ENCODE measurements at regions not wholly inside any gene's neighbourhood (a gene's known extent, or its start where the extent isn't known, plus 50 kb on each side); places are given as distances from the start of the nearest gene placed in this dataset.

DNA sequence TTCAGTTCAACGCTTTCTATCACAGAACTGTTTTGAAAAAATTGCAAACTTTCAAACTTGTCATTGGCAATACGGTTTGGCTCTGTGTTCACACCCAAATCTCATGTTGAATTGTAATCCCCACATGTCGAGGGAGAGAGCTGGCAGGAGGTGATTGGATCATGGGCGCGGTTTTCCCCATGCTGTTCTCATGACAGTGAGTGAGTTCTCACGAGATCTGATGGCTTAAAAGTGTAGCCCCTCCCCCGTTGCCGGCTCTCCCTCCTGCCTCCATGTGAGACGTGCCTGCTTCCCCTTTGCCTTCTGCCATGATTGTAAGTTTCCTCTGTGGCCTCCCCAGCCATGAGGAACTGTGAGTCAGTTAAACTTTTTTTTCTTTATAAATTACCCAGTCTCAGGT, 1144.0 kb downstream of the BRD1 start:
- Histone ChIP-seq H3K4me3 (ENCODE audit: low read depth, low read length) (no peak overlapping the region), H3K27me3 (ENCODE audit: control insufficient read depth, insufficient read depth, low read length) (no peaks in the 10 kb centered on the region), H3K36me3 (ENCODE audit: control insufficient read depth, insufficient read depth, low read length) (no peaks in the 10 kb centered on the region)
- ChIA-PET POLR2A (no interaction called here), CTCF (no interaction called here)
- TF ChIP-seq, protein P1, sequence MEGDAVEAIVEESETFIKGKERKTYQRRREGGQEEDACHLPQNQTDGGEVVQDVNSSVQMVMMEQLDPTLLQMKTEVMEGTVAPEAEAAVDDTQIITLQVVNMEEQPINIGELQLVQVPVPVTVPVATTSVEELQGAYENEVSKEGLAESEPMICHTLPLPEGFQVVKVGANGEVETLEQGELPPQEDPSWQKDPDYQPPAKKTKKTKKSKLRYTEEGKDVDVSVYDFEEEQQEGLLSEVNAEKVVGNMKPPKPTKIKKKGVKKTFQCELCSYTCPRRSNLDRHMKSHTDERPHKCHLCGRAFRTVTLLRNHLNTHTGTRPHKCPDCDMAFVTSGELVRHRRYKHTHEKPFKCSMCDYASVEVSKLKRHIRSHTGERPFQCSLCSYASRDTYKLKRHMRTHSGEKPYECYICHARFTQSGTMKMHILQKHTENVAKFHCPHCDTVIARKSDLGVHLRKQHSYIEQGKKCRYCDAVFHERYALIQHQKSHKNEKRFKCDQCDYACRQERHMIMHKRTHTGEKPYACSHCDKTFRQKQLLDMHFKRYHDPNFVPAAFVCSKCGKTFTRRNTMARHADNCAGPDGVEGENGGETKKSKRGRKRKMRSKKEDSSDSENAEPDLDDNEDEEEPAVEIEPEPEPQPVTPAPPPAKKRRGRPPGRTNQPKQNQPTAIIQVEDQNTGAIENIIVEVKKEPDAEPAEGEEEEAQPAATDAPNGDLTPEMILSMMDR (IDR thresholded peaks at IDR 0.05; ENCODE audit: insufficient read depth, low read depth, low read length): no peak
- no peak for DNase-seq (ENCODE audit: low read depth)

DNA sequence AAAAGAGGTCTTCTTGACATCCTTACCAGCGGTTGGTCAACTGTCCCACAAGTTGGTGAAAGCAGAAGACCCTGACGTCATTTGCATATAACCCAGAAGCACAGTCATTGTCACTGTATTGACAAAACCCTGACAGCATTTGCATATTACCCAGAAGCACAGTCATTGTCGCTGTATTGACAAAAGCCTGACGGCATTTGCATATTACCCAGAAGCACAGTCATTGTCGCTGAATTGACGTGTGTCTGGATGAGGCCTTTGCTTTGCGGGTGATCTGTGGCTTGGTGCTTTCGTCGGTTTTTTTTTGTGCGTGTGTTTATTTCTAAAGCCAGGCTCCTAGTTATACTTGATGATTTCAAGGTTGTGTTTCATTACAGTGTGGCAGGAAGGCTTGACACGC, 1145.2 kb downstream of the BRD1 start:
- Histone ChIP-seq H3K36me3 (ENCODE audit: control insufficient read depth, insufficient read depth, low read length) (no peaks in the 10 kb centered on the region), H3K27me3 (ENCODE audit: control insufficient read depth, insufficient read depth, low read length) (no peaks in the 10 kb centered on the region), H3K4me3 (ENCODE audit: low read depth, low read length) (no peak overlapping the region)
- TF ChIP-seq, protein P1 (IDR thresholded peaks at IDR 0.05; ENCODE audit: insufficient read depth, low read depth, low read length): no peak
- ChIA-PET POLR2A (no interaction called here), CTCF (no interaction called here)
- DNase-seq (ENCODE audit: low read depth): no peak

- TF ChIP-seq, protein P1 (IDR thresholded peaks at IDR 0.05; ENCODE audit: insufficient read depth, low read depth, low read length): no peak
- ChIA-PET CTCF (no interaction called here), POLR2A (no interaction called here)
- Histone ChIP-seq H3K36me3 (ENCODE audit: control insufficient read depth, insufficient read depth, low read length) (no peaks in the 10 kb centered on the region), H3K27me3 (ENCODE audit: control insufficient read depth, insufficient read depth, low read length) (no peaks in the 10 kb centered on the region), H3K4me3 (ENCODE audit: low read depth, low read length) (no peak overlapping the region)
- no peak for DNase-seq (ENCODE audit: low read depth)
Measured at GRCh38 chr22:48680601-48681000, 1147.1 kb downstream of the BRD1 start.

DNA sequence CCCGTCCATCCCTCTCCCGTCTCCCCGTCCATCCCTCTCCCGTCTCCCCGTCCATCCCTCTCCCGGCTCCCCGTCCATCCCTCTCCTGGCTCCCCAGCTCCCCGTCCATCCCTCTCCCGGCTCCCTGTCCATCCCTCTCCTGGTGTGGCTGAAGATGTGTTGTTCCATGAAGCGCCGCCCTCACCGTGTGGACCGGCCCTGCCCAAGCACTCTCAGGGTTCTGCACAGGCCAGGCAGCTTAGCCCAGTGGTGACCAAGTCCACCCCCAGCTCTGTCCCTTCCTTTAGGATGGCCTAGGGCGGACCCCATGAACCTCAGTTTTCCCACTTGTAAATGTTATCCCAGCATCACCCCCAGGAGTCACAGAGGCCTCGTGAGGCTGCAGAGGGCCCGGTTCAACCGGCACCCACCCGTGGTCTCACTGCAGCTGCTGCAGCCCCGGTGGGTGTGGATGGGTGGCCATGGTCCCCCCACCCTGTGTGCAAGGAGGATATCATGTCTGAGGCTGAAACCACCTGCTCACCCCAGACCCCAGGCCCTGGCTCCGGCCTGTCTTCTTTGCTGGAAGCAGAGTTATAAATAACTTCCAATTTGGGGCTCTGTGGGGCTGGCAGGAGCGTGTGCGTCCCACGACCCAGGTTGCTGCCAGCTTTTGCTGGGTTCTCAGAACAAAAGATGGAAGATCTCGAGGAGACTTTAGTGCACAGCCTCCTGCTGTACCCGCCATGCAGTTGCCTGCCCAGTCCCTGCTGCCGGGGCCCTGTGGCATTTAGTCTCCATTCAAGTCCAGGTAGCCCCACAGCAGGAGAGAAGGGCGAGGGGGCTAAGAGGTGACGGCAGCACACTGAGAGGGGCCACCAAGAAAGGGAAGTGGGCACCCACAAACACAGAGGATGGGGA, 1147.8 kb downstream of the BRD1 start:
- Histone ChIP-seq H3K27me3 (ENCODE audit: control insufficient read depth, insufficient read depth, low read length) (no peaks in the 10 kb centered on the region), H3K4me3 (ENCODE audit: low read depth, low read length) (no peak overlapping the region), H3K36me3 (ENCODE audit: control insufficient read depth, insufficient read depth, low read length) (no peaks in the 10 kb centered on the region)
- TF ChIP-seq, protein P1 (IDR thresholded peaks at IDR 0.05; ENCODE audit: insufficient read depth, low read depth, low read length): no peak
- POLR2A ChIA-PET: no interaction called here
- CTCF ChIA-PET: no interaction called here
- DNase-seq (ENCODE audit: low read depth): no peak

DNA sequence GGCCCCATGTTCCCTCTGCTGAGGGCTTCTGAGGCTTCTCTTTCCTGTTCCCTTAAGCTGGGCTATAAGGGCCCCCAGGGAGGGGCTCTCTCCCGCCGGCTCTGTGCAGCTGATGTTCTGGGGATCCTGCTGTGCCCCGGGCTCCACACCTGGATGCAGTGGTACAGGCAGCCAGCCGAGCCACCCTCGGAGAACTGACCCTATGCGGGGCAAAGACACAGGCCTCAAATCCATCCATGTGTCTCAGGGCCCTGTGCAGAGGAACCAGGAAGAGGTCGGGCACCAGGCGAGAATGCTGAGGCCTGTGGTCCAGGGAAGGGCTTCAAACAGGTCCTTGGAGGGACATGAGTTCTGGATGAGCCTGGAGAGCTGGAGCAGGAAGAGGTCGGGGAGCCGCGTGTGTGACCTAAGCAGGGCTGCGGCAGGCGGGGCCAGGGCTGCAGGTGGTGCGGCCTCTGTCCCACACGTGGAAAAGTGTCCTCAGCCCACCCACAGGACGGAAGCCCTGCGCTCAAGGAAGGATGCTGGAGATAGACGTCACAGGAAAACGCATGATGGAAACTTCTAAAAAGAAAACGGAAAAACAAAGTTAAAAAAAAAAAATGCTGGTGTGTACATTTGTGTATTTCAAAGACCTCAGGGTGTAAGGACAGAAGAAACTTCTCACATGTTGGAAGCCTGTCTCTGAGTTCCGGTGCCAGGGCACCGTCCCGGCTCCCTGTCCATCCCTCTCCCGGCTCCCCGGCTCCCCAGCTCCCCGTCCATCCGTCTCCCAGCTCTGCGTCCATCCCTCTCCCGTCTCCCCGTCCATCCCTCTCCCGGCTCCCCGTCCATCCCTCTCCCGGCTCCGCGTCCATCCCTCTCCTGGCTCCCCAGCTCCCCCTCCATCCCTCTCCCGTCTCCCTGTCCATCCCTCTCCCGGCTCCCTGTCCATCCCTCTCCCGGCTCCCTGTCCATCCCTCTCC, 1149.2 kb downstream of the BRD1 start:
- CTCF ChIA-PET: no interaction called here
- no peak overlapping the region for H3K4me3 ChIP-seq (ENCODE audit: low read depth, low read length)
- H3K36me3 ChIP-seq (ENCODE audit: control insufficient read depth, insufficient read depth, low read length): no peaks in the 10 kb centered on the region
- DNase-seq (ENCODE audit: low read depth): no peak
- TF ChIP-seq, protein P1 (IDR thresholded peaks at IDR 0.05; ENCODE audit: insufficient read depth, low read depth, low read length): no peak
- no peaks in the 10 kb centered on the region for H3K27me3 ChIP-seq (ENCODE audit: control insufficient read depth, insufficient read depth, low read length)
- POLR2A ChIA-PET: no interaction called here

All from BJ (cell line).